ENCODE measurements at regions not wholly inside any gene's neighbourhood (a gene's known extent, or its start where the extent isn't known, plus 50 kb on each side); places are given as distances from the start of the nearest gene placed in this dataset.

- TF ChIP-seq CTCF (conservative IDR thresholded peaks at IDR 0.05; ENCODE audit: low read depth, low read length) (no peak), EZH2phosphoT487 (IDR thresholded peaks at IDR 0.05; ENCODE audit: borderline replicate concordance, low read length) (no peak)
Observed at GRCh38 chr12:33026791-33027190, 130.2 kb upstream of the PKP2 start.

Data from PC-3 (cell line).